ENCODE measurements at regions not wholly inside any gene's neighbourhood (a gene's known extent, or its start where the extent isn't known, plus 50 kb on each side); places are given as distances from the start of the nearest gene placed in this dataset.

- Histone ChIP-seq H4K20me1 (replicated peaks; ENCODE audit: control insufficient read depth, extremely low read depth, insufficient read depth, low read length) (no peaks in the 10 kb centered on the region), H3K79me2 (ENCODE audit: control insufficient read depth, insufficient read depth, low read length) (no peaks in the 10 kb centered on the region), H3K9ac (replicated peaks; ENCODE audit: extremely low read depth, insufficient read depth, low read length) (no peak overlapping the region), H3K4me2 (ENCODE audit: insufficient read depth, low read length) (no peak overlapping the region), H3K27me3 (ENCODE audit: control insufficient read depth in 2 of 2, insufficient read depth in 2 of 2, low read length in 2 of 2) (no peaks in the 10 kb centered on the region), H3K36me3 (ENCODE audit: control insufficient read depth in 2 of 2, extremely low read depth in 1 of 2, insufficient read depth in 2 of 2, low read length in 2 of 2) (no peaks in the 10 kb centered on the region), H2AFZ (ENCODE audit: low read depth, low read length) (no peak overlapping the region), H3K9me3 (replicated peaks; ENCODE audit: control insufficient read depth, insufficient read depth, low read length) (no peaks in the 10 kb centered on the region), H3K27ac (ENCODE audit: insufficient read depth, low read depth, low read length) (no peak overlapping the region), H3K4me3 (replicated peaks in 1 of 3; ENCODE audit: insufficient read depth in 1 of 3, low read depth in 1 of 3, low read length in 3 of 3) (no peak overlapping the region), H3K9me1 (replicated peaks; ENCODE audit: control insufficient read depth, extremely low read depth, insufficient read depth, low read length) (no peaks in the 10 kb centered on the region), H3K4me1 (ENCODE audit: control insufficient read depth, extremely low read depth, insufficient read depth, low read length) (no peaks in the 10 kb centered on the region)
- no peak for FAIRE-seq
- no peak for DNase-seq (ENCODE audit: low read depth, low spot score)
- dilution Hi-C loops (cut with MboI; ENCODE audit: extremely low pct_ligation_motif_present, low sequenced_read_pairs), result no loop called here
- POLR2A ChIA-PET, result no interaction called here
- BruUV-seq (replicated peaks), result no TSS peak
- TF ChIP-seq GATA2 (IDR thresholded peaks at IDR 0.05; ENCODE audit: insufficient read depth, insufficient read length, low read depth, low read length) (no peak), MYC (IDR thresholded peaks at IDR 0.05; ENCODE audit: low read depth, low read length) (no peak), FOS (IDR thresholded peaks at IDR 0.05; ENCODE audit: borderline replicate concordance, insufficient read depth, low read length) (no peak), CTCF (IDR thresholded peaks at IDR 0.05; ENCODE audit: extremely low read depth in 1 of 2, insufficient read depth in 1 of 2, low read depth in 1 of 2, low read length in 2 of 2) (no peak), MAX (IDR thresholded peaks at IDR 0.05; ENCODE audit: insufficient read depth, insufficient read length) (no peak), JUN (IDR thresholded peaks at IDR 0.05; ENCODE audit: borderline replicate concordance, insufficient read depth, insufficient read length, low read depth) (no peak), POLR2AphosphoS5 (IDR thresholded peaks at IDR 0.05; ENCODE audit: insufficient read depth, low read depth, low read length) (no peak), EZH2 (IDR thresholded peaks at IDR 0.05; ENCODE audit: borderline replicate concordance, low read depth, low read length, severe bottlenecking) (no peak), POLR2A (IDR thresholded peaks at IDR 0.05; ENCODE audit: low read depth, low read length) (no peak)
- CTCF ChIA-PET, result no interaction called here
- intact Hi-C loops (cut with micrococcal nuclease), result no loop called here
These were observed 341.5 kb upstream of the ETAA1 start for GRCh38 chr2:67055387-67056304.

Data from endothelial cell of umbilical vein (primary cell).